GM18511 (cell line): ENCODE measurements at regions not wholly inside any gene's neighbourhood (a gene's known extent, or its start where the extent isn't known, plus 50 kb on each side); places are given as distances from the start of the nearest gene placed in this dataset.

ENCODE experiments used
- ATAC-seq: cut with Tn5 transposase; IDR thresholded peaks from one replicate; pipeline ENCODE4 v1.9.1; 2021; ENCODE audit warnings: mild to moderate bottlenecking, moderate library complexity; ENCODE audit not compliant: unreplicated experiment

DNA sequence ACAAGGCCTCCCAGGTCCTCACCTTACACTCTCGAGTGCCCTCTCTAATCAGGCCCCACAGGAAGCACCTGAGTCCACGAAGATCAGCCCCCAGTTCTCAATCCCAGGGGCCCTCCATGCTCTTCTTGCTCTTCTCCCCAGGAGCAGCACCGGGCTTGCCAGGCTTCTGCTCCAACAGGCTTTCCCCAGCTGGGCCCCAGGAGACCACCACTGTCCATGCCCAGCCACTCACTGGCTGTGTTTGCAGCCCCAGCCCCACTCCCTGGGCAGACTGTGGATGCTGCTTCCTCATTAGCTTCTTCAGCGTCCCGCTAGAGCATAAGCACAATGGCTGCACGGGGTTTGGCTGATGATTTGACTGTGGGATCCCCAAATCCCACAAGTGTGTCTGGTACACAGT, 781.9 kb downstream of the GALR1 start:
- no peak for ATAC-seq

DNA sequence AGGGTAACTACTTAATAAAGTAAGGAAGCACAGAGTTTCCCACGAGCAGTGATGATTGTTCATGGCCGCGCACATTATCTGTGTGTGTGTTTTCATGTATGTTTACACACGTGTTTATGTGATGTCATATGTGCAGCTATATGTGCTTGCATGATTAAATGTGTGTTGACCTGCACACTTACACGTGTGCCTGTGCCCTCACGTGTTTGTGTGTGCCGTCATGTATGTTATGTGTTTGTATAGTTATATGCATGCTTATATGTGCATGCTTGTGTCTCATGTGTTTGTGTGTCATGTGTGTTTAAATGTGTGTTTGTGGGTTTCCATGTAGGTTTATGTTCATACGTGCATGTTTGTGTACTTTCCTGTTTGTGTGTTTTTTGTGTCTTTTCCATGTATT, 782.3 kb downstream of the GALR1 start:
- no peak for ATAC-seq

DNA sequence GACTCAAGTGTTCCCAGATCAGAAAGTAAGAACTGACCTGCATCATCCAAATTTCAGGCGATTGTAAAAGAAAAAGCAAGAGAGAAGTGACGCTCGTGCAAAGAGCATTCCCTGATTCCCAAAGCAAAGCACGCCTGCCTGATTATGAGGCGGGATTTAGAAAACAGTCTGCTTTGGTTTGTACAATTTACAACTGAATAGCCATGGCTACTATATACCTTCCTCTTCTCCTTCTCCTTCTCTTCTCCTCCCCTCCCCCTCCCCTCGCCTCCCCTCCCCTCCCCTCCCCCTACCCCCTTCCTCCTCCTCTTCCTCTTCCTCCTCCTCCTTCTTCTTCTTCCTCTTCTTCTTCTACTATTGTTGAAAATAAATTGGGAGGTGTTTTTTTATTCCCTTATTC, 782.9 kb downstream of the GALR1 start:
- no peak for ATAC-seq

DNA sequence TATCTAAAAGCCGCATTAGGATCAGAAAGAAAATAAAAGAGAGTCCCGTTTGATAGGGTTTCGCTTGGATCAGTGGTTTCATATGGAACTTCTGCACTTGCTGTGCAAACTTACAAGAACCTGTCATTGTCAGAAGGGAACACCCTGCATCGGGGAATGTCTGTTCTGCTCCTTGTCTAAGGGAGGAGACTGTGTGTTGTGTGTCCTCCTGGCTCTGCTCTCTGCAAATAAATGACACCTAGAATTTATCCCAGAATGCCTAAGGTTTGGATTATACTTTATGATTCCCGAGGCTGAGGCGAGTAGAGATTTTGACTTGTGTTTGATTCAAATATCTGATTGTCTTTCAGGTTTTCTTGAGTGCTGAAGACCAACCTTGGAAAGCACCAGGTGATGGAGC, 785.1 kb downstream of the GALR1 start:
- ATAC-seq = no peak

DNA sequence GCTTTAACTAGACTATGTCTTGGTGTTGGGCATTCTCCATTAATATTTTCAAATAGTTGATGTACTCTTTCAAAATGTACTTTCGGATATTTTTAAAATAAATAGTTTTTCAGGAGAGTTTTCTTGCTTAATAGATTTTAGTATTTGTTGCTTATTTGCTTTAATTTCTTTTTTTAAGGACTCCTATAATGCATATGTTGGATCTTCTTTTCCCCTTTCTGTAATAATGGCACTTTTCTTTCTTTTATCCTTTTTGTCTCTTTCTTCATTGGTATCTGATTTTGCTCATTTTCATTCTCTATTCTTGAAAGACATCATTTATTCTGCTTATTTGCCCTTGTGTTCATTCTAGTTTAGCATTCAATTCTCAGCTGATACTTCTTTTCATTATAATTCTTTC, 791.6 kb downstream of the GALR1 start:
- ATAC-seq = no peak

DNA sequence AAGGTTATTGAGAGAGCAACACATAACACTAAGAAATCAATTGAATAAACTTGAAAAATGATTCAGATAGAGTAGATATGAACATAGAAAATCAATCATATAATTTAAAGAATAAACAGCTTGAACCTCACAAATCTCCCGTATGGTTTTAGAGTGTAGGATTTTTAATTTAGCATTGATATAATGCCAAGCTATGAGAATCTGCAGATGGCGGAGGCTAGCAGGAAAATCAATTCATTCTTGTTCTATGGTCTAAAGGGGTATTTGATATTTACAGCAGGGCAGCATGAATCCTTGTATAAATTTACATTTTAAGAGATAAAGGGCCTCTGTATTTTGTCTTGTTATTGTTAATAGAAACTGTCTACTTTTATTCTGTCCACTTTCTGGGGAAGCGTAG, 797.0 kb downstream of the GALR1 start:
- no peak for ATAC-seq

DNA sequence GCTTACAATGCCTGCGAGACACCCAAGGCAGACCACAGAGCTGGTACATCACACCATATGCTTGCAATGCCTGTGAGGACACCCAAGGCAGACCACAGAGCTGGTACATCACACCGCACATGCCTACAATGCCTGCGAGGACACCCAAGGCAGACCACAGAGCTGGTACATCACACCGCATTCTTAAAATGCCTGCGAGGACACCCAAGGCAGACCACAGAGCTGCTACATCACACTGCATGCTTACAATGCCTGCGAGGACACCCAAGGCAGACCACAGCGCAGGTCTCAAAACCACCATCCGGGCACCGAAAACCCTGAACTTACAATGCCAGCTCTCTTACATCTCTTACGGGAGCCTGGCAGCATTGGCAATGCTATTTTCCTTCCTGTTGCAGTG, 799.6 kb downstream of the GALR1 start:
- ATAC-seq = no peak

DNA sequence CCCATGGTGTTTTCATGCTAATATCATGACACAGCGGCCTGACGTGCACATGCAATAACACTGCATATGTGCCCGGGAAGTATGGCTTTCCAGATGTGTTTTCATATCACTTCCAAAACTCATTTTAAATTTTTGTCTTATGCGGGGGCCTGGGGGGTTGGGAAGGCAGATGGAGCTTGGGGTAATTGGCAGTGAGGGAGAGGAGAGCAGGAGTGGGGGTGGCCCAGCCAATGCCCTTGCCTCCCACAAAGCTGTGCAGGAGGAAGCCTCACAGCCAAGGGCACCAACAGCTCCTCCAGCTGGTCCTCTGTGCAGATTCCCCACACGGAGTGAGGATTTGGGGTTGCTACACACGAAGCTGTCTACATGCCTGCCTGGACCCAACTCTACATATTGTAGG, 805.2 kb downstream of the GALR1 start:
- ATAC-seq = no peak

DNA sequence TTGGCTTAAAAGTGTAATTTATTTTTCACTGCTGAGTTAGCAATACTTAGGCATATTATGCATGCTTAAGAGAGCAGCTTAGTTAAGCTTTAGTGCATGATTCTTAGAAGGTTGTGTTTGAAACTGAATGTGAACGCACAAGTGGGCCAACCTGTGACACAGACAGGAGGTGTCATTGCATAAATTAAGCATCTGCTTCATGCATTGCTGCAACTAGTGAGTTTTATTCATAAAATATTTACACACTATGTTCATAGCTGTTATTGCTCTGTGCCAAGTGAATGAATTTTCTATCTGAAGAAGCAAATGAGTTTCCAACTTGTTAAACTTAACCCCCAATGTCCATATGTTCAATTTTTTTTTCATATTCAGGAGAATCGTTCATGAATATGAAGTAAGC, 806.4 kb downstream of the GALR1 start:
- ATAC-seq = no peak

DNA sequence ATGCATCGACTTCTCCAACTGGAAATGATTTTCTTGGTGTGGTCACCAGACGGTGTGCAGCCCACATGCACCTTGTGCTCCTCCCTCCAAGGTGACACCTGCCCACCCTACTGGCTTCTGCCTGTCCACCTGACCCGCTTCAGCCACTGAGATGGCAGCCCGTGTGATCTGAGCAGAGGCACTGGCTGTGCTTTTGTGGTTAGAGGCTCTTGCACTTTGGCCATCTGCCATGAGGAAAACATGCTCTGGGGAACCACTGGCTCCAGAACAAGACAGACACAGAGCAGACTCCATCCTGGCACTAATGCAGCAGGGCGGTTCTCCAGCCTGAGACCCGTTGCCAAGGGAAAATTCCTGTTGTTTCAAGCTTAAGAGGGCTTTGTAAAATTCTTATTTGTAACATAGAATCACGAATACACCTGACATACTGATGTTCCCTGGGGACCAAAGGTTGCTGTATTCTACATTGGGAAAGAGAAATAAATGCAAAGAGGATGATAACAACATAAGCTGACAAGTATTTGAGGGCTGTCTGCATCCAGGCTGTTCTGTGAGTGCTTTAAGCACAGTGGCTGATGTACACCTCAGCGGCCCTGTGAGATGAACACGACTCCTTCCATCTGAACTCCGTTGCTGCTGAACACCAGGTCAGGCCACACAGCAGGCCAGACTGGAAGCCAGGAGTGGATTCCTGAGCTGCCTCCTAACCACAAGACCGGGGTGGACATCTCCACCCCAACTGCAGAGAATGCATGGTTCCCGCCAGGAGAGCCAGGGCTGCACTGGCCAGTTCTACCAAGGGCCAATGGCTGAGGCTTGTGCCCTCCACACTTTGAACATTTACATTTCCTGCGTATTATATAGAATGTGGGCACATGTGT, 820.4 kb downstream of the GALR1 start:
- ATAC-seq = no peak

DNA sequence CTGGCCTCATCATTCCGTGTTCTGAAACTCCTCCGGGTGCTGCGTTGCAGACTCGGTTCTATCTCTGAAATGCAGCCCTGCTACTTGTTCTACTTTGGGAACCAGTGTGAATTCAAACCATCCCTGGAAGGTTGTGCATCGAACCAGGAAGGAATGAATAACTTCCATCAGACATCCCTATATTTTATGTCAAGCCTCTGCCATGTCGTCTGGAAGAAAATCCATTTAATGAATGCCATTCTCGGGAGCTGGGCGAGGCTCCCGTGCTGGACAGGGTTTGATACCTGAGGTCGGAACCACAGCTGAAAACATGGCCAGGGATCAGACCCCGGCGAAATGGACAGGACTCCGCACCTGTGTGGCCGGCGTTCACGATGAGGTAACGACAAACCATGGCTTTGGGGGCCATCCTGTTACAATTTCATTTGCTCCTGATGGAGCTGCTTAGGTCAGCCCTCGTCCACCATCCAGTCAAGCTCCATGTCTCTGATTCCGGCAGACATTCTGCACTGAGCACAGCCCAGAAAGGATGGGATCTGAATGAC, 821.6 kb downstream of the GALR1 start:
- ATAC-seq = no peak

DNA sequence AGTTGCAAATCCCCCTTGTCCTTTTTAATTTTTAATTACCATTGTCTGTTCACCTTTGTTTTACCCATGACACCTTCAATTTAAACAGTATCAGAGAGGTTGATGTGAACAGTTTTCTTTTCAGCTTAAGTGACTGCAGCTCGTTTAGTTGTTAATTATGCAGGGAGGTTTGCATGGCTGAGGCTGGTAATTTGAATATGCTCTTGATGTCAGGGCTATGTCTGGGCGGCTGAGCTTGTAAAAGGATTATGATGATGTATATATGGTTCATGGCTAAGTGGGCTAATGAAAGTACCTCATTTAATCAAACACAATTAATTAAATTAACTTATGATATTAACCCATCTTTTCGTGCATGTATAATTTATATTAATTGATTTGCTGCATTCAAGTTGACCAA, 822.1 kb downstream of the GALR1 start:
- ATAC-seq = no peak

DNA sequence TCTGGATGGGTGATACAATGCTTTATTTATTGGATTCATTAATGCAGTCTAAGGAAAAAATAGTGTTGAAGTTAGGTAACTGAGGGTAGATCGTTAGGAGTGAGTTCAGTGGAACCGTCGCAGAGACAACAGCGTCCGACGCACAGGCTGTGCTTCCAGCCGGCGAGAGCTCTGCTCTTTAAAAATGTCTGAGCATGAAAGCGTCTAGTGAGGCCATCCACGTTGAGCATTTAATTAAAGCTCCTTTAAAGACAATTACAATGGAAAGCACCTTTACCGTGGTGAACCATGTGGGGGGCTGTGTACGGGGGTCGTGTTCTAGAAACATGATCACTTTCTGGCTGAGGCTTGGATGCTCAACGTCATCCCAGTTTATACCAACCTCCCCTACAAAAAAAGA, 822.7 kb downstream of the GALR1 start:
- no peak for ATAC-seq

DNA sequence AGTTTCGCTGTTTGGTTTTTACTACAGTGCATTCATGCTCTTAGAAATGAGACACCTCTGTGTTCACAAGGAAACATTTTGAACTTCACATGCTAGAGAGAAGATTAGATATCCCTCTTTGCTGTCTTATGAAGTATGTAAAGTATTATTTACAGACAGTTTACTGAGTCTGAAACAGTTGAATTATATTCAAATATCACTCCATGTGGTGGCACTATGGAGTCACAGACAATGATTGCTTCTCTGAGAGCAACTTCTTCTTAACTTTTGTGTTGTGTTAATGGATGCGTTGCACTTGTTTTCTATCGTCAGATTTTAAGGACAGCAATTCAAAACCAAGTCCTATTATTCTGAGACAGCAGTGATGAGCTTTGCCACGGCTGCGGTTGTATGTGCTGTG, 823.6 kb downstream of the GALR1 start:
- ATAC-seq = no peak

DNA sequence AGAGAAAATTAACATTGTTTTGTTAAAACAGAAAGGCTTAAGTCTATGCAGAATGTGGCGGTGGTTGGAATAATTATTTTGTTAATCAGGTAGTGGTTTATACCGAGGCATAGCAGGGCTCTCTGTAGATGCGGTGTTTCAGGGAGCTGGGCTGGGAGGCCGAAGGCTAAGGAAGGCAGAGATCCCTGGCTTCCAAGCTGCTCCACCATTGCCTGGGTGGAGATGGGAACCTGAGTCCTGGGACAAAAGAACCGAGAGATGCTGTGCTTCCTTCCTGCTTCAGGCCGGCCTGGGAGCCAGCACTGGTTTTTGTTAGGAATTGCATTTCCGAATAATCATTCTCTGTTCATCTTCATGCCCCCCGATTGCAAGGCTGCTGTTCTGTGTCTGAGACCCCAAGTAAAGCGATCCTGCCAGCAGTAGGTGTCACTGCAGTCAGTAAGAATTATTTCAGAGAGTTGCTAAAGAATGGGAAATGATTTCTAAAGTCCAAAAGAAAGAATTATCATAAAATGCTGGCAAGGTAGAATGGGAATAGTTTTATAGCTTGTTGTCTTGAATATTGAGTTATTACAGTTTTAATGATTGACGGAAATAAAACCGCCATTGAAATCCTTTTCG, 824.9 kb downstream of the GALR1 start:
- ATAC-seq = no peak

DNA sequence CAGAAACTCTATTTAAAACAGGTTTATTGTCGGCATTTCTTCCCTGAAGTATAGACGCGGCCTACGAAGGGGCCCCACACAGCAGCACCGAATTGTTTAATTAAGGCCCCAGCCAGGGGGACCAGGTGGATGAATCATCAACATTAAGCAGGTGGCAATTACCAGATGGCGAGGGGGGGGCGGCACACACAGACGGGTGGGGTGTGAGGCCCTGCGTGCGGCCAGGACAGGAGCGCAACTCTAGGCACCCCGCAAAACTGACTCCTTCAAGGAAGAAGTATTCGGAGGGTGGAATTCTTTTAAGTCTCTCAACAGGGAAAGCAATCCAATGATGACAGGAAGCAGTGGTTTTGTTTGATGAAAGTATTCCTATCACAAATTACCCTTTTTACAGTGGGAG, 830.4 kb downstream of the GALR1 start:
- ATAC-seq = no peak

DNA sequence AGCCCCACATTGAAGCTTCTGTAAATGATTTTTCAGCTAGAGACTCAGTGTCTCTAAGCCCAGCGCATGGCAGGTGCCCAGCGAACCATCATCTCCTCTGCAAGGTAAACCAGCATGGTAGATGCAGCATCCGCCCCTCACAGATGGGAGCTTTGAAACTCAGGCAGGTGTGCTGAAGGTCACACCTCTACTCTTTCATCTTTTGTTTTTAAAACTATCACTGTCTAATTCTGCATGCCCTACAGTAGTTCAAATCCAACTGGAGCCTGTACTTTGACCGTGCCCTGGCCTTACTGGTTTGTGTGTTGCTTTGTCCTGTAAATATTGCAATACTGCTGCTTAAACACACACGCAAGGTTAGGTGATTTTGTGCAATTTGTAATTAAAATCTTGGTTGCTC, 831.1 kb downstream of the GALR1 start:
- no peak for ATAC-seq

DNA sequence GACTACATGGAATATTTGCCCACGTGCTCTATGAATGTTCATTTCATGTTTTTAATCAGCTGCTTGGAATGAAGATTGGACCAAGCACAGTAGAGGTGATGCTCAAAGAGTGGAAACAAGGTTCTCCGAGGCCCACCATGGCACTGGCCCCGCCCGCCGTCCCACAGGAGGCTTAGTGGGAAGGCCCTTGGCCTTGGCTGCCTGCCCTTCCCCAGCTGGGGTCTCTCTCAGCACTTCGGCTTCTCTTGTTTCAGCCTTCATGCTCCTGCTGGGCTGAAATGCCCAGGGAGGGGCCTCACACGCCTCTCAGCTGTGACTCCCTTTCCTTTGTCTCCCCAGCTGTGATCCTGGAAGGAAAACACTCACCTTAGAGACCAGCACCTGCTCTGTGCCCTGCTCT, 833.2 kb downstream of the GALR1 start:
- ATAC-seq = no peak

DNA sequence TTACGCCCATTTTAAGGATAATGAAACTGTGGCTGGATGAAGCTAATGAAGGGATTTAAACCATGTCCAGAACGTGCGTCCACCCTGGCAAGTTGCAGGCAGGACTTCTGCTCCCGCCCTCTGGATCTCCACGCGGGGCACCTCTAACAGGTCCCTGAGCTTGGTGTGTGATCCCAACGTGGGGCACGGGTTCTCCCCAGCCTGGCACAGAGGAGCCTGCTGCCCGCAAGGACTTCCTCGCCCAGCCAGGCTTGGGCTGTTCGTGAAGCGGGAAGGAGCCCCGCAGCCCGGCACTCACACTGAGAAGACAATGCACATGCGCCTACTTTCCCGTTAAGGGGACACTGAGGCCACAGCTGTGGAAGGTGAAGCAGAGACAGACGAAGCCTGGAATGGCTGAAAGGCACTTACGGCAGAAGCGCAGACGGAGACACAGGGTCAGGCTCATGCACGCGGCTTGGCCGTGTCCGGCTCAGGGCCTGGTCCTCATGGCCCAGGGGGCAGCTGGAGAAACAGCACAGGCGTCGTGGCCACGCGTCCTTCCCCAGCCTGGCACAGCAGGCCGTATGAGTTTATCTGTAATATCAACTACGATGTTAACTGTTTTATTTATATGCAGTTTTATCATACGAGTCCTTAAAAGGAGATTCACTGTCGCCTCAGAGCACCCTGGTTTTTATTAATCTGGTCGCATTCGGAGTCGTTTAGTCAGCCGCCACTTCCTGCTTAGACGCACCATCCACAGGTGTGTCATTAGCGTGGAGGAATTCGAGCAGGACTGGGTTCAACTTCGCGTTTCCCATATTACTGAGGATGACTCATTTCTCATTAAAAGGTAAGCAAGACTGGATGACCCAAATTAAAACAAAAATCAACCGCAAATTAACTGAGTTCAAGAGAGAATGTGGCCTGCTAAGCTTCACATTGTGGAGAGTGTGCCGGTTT, 835.9 kb downstream of the GALR1 start:
- no peak for ATAC-seq

DNA sequence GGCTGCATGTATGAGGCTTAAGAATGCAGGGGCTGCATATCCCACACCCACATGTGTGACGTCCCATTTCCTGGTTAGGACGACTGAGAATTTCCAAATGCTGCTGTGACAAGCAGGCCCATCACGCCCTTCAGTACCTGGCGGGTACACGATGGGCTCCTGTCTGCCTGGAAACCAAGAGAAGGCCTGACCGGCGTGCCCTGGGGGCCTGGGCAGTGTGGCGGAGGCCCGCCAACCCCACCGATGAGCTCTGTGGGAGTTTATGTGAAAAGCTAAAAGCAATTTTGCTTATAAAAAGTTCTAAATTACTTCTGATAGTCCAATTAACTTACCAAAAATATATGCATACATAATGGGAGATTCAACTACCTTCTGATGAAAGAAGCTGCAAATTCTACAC, 837.3 kb downstream of the GALR1 start:
- no peak for ATAC-seq

DNA sequence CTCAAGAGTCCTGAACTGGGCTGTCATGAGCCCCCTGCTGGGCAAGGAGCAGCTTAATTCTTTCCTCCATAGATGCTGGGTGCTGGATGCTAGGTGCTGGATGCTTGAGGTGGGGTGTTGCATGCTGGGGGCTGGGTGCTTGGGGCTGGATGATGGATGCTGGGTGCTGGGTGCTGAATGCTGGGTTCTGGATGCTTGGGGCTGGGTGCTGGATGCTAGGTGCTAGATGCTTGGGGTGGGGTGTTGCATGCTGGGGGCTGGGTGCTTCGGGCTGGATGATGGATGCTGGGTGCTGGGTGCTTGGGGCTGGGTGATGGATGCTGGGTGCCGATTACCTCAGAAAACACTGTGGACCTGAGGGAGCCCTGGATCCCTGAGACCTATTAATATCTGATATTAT, 837.7 kb downstream of the GALR1 start:
- ATAC-seq = no peak
